Breast epithelium (tissue), 3 donors: ENCODE measurements at regions not wholly inside any gene's neighbourhood (a gene's known extent, or its start where the extent isn't known, plus 50 kb on each side); places are given as distances from the start of the nearest gene placed in this dataset.

Experiments used
- POLR2A ChIP-seq: fragments of 450-650 bp; IDR thresholded peaks from one replicate; pipeline ENCODE4 v1.6.1; 2016; ENCODE audit warnings: antibody characterized with exemption, mild to moderate bottlenecking, moderate library complexity
- POLR2AphosphoS5 ChIP-seq, 3 donors: sonication (generic); formaldehyde crosslinking; IDR thresholded peaks; one replicate each; pipeline ENCODE4 v1.6.1; 2017; ENCODE audit warnings: antibody characterized with exemption in 3 of 3
- TF ChIP-seq, protein P1 (sequence below), 3 donors: fragments of 450-650 bp; IDR thresholded peaks; one replicate each; pipeline ENCODE4 v1.5.1; 2016 to 2017; ENCODE audit warnings: antibody characterized with exemption in 3 of 3, mild to moderate bottlenecking in 3 of 3, moderate library complexity in 3 of 3

DNA sequence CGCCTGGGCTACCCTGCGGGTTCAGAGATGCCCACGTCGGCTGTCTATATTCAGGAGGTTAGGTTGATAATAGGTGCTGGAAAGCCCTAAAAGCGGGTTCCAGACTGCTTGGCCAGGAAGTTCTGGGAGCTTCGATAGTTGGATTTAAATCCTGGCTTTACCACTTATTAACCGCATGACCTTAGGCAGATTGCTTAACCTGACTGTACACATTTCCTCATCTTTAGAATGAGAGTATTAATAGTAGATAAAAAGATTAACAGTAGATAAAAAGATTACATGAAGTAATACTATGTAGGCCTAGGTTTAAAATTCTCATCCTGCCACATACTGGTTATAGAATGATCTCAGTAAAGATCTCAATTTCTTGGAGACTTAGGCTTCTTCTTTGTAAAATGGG, 75.0 kb upstream of the ESX1 start:
- TF ChIP-seq, protein P1, sequence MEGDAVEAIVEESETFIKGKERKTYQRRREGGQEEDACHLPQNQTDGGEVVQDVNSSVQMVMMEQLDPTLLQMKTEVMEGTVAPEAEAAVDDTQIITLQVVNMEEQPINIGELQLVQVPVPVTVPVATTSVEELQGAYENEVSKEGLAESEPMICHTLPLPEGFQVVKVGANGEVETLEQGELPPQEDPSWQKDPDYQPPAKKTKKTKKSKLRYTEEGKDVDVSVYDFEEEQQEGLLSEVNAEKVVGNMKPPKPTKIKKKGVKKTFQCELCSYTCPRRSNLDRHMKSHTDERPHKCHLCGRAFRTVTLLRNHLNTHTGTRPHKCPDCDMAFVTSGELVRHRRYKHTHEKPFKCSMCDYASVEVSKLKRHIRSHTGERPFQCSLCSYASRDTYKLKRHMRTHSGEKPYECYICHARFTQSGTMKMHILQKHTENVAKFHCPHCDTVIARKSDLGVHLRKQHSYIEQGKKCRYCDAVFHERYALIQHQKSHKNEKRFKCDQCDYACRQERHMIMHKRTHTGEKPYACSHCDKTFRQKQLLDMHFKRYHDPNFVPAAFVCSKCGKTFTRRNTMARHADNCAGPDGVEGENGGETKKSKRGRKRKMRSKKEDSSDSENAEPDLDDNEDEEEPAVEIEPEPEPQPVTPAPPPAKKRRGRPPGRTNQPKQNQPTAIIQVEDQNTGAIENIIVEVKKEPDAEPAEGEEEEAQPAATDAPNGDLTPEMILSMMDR (IDR thresholded peaks at IDR 0.05), result no peak
- TF ChIP-seq POLR2A (no peak), POLR2AphosphoS5 (IDR thresholded peaks at IDR 0.05) (no peak)
